ENCODE measurements at regions not wholly inside any gene's neighbourhood (a gene's known extent, or its start where the extent isn't known, plus 50 kb on each side); places are given as distances from the start of the nearest gene placed in this dataset.
"Not testable (repeated sequence)": the region's sequence is repeated elsewhere in the genome, so short reads cannot be mapped to it uniquely, and the experiment has no call there.

- 66 to 85% methylated on average over 2 of the region's 2 CpGs for whole genome bisulfite sequencing, 2 donors
- no peak for TF ChIP-seq POLR2A (IDR thresholded peaks at IDR 0.05)
- TF ChIP-seq, protein P1, sequence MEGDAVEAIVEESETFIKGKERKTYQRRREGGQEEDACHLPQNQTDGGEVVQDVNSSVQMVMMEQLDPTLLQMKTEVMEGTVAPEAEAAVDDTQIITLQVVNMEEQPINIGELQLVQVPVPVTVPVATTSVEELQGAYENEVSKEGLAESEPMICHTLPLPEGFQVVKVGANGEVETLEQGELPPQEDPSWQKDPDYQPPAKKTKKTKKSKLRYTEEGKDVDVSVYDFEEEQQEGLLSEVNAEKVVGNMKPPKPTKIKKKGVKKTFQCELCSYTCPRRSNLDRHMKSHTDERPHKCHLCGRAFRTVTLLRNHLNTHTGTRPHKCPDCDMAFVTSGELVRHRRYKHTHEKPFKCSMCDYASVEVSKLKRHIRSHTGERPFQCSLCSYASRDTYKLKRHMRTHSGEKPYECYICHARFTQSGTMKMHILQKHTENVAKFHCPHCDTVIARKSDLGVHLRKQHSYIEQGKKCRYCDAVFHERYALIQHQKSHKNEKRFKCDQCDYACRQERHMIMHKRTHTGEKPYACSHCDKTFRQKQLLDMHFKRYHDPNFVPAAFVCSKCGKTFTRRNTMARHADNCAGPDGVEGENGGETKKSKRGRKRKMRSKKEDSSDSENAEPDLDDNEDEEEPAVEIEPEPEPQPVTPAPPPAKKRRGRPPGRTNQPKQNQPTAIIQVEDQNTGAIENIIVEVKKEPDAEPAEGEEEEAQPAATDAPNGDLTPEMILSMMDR (IDR thresholded peaks at IDR 0.05): no peak
- no peak for DNase-seq
- no peaks in the 10 kb centered on the region for H3K36me3 ChIP-seq (ENCODE audit: low read depth, missing control alignments)
- H3K4me1 ChIP-seq: no peaks in the 10 kb centered on the region
- intact Hi-C loops (cut with DNase I; ENCODE audit: low total_unique reads): no loop called here
- H3K27ac ChIP-seq: no peak overlapping the region
- H3K4me3 ChIP-seq: no peak overlapping the region
- H3K9me3 ChIP-seq: no peaks in the 10 kb centered on the region
- no peaks in the 10 kb centered on the region for H3K27me3 ChIP-seq
Observed at GRCh38 chr4:137852326-137852725, 320.0 kb upstream of the PCDH18 start.

DNA sequence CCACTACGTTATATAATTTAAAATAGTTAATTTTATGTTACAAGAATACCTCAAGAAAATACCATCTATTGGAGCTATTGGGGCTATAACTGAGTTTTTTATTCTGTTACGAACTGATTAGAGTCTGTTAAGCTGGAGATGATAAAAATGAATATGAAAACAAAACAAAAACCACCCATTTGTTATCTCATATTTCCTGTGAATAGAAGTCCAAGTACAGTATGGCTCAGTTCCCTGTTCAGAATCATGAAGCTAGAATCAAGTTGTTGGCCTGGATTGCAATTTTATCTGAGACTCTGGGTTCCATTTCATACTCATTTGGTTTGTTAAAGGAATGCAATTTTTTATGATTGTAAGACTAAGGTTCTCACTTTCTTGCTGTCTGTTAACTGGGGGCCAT lies 319.1 kb upstream of the PCDH18 start:
- Histone ChIP-seq H3K27ac (no peak overlapping the region), H3K9me3 (no peaks in the 10 kb centered on the region), H3K27me3 (no peaks in the 10 kb centered on the region), H3K4me3 (no peak overlapping the region), H3K36me3 (ENCODE audit: low read depth, missing control alignments) (no peaks in the 10 kb centered on the region), H3K4me1 (no peaks in the 10 kb centered on the region)
- 60 to 72% methylated on average over 2 of the region's 2 CpGs for WGBS, 2 donors
- intact Hi-C loops (cut with DNase I; ENCODE audit: low total_unique reads): no loop called here
- no peak for DNase-seq
- TF ChIP-seq, protein P1 (IDR thresholded peaks at IDR 0.05): no peak
- TF ChIP-seq POLR2A (IDR thresholded peaks at IDR 0.05): no peak

DNA sequence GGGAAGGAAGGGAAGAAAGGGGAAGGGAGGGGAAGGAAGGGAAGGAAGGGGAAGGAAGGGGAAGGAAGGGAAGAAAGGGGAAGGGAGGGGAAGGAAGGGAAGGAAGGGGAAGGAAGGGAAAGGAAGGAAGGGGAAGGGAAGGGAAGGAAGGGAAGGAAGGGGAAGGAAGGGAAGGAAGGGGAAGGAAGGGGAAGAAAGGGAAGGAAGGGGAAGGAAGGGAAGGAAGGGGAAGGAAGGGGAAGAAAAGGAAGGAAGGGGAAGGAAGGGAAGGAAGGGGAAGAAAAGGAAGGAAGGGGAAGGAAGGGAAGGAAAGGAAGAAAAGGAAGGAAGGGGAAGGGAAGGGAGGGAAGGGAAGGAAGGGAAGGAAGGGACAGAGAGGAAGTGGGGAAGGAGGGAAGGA lies 295.7 kb upstream of the PCDH18 start:
- H3K9me3 ChIP-seq; DNase-seq; H3K4me3 ChIP-seq; H3K27ac ChIP-seq; H3K4me1 ChIP-seq; intact Hi-C loops (cut with DNase I; ENCODE audit: low total_unique reads); H3K36me3 ChIP-seq (ENCODE audit: low read depth, missing control alignments); H3K27me3 ChIP-seq: not testable (repeated sequence)

GRCh38 chr4:137825505-137825904 lies 293.2 kb upstream of the PCDH18 start:
- no peak overlapping the region for H3K4me3 ChIP-seq
- H3K9me3 ChIP-seq: no peaks in the 10 kb centered on the region
- no peak overlapping the region for H3K27ac ChIP-seq
- no peaks in the 10 kb centered on the region for H3K36me3 ChIP-seq (ENCODE audit: low read depth, missing control alignments)
- no peaks in the 10 kb centered on the region for H3K4me1 ChIP-seq
- no peaks in the 10 kb centered on the region for H3K27me3 ChIP-seq
- 90 to 92% methylated on average over 1 of the region's 1 CpG for WGBS, 2 donors
- no peak for TF ChIP-seq POLR2A (IDR thresholded peaks at IDR 0.05)
- TF ChIP-seq, protein P1 (IDR thresholded peaks at IDR 0.05): no peak
- intact Hi-C loops (cut with DNase I; ENCODE audit: low total_unique reads): no loop called here
- DNase-seq: no peak

- no peak overlapping the region for H3K4me3 ChIP-seq
Observed at GRCh38 chr4:137823007-137823406, 290.7 kb upstream of the PCDH18 start.

More at GRCh38 chr4:137823007-137823406, 290.7 kb upstream of the PCDH18 start:
- WGBS, 2 donors: 91 to 93% methylated on average over 2 of the region's 2 CpGs
- Histone ChIP-seq H3K27me3 (no peaks in the 10 kb centered on the region), H3K36me3 (ENCODE audit: low read depth, missing control alignments) (no peaks in the 10 kb centered on the region), H3K4me1 (no peaks in the 10 kb centered on the region), H3K9me3 (no peaks in the 10 kb centered on the region), H3K27ac (no peak overlapping the region)
- TF ChIP-seq, protein P1 (IDR thresholded peaks at IDR 0.05): no peak
- TF ChIP-seq POLR2A (IDR thresholded peaks at IDR 0.05): no peak
- DNase-seq: no peak
- intact Hi-C loops (cut with DNase I; ENCODE audit: low total_unique reads): no loop called here

Measured in testis (tissue), 2 donors.